ENCODE measurements at regions not wholly inside any gene's neighbourhood (a gene's known extent, or its start where the extent isn't known, plus 50 kb on each side); places are given as distances from the start of the nearest gene placed in this dataset.

GRCh38 chr9:99560561-99560960 lies 261.1 kb upstream of the NR4A3 start:
- no peak overlapping the region for H3K4me3 Mint-ChIP-seq
- H3K27ac Mint-ChIP-seq, result no peak overlapping the region
- no peak for DNase-seq
- H3K4me1 Mint-ChIP-seq (ENCODE audit: low read depth), result no peaks in the 10 kb centered on the region
- CTCF ChIA-PET, result no interaction called here
- peaks cover 6% of the 10 kb centered on the region for H3K27me3 Mint-ChIP-seq (ENCODE audit: low read depth)
- intact Hi-C loops (cut with micrococcal nuclease), result no loop called here
- no peaks in the 10 kb centered on the region for H3K36me3 Mint-ChIP-seq (ENCODE audit: low read depth)
- H3K9me3 Mint-ChIP-seq, result peaks cover 7% of the 10 kb centered on the region

GRCh38 chr9:99561509-99561917 lies 260.2 kb upstream of the NR4A3 start:
- Mint-ChIP-seq H3K27me3 (ENCODE audit: low read depth) (peaks cover 10% of the 10 kb centered on the region), H3K4me3 (no peak overlapping the region), H3K9me3 (peaks cover 7% of the 10 kb centered on the region), H3K4me1 (ENCODE audit: low read depth) (no peaks in the 10 kb centered on the region), H3K36me3 (ENCODE audit: low read depth) (no peaks in the 10 kb centered on the region), H3K27ac (no peak overlapping the region)
- CTCF ChIA-PET, result interaction anchor here (0.6 to 0.8 kb wide), 2 partner anchors 335 to 376 kb away, joined by 3 to 4 read pairs; no protein-coding TSS in a partner anchor
- DNase-seq, result no peak
- intact Hi-C loops (cut with micrococcal nuclease), result no loop called here

GRCh38 chr9:99561961-99562565 lies 259.6 kb upstream of the NR4A3 start:
- DNase-seq, result no peak
- H3K36me3 Mint-ChIP-seq (ENCODE audit: low read depth), result no peaks in the 10 kb centered on the region
- H3K9me3 Mint-ChIP-seq, result peaks cover 7% of the 10 kb centered on the region
- CTCF ChIA-PET, result interaction anchor here (0.6 to 0.8 kb wide), 2 partner anchors 335 to 377 kb away, joined by 3 to 4 read pairs; no protein-coding TSS in a partner anchor
- intact Hi-C loops (cut with micrococcal nuclease), result no loop called here
- peaks cover 11% of the 10 kb centered on the region for H3K27me3 Mint-ChIP-seq (ENCODE audit: low read depth)
- H3K4me3 Mint-ChIP-seq, result no peak overlapping the region
- no peak overlapping the region for H3K27ac Mint-ChIP-seq
- no peaks in the 10 kb centered on the region for H3K4me1 Mint-ChIP-seq (ENCODE audit: low read depth)

- no peaks in the 10 kb centered on the region for H3K4me1 Mint-ChIP-seq (ENCODE audit: low read depth)
- CTCF ChIA-PET, result interaction anchor here (0.7 kb wide), 1 partner anchor 158 kb away, joined by 3 read pairs; no protein-coding TSS in a partner anchor
Observed at GRCh38 chr9:99563364-99563763, 258.3 kb upstream of the NR4A3 start.

GRCh38 chr9:99565203-99565602 lies 256.5 kb upstream of the NR4A3 start:
- H3K4me3 Mint-ChIP-seq, result no peak overlapping the region

More at GRCh38 chr9:99563364-99563763, 258.3 kb upstream of the NR4A3 start:
- Mint-ChIP-seq H3K27ac (no peak overlapping the region), H3K36me3 (ENCODE audit: low read depth) (no peaks in the 10 kb centered on the region), H3K4me3 (no peak overlapping the region), H3K27me3 (ENCODE audit: low read depth) (peaks cover 13% of the 10 kb centered on the region), H3K9me3 (no peaks in the 10 kb centered on the region)
- DNase-seq, result no peak
- intact Hi-C loops (cut with micrococcal nuclease), result no loop called here

GRCh38 chr9:99567436-99567835 lies 254.2 kb upstream of the NR4A3 start:
- Mint-ChIP-seq H3K36me3 (ENCODE audit: low read depth) (no peaks in the 10 kb centered on the region), H3K27me3 (ENCODE audit: low read depth) (peaks cover 18% of the 10 kb centered on the region), H3K4me1 (ENCODE audit: low read depth) (no peaks in the 10 kb centered on the region), H3K4me3 (no peak overlapping the region), H3K9me3 (no peaks in the 10 kb centered on the region), H3K27ac (no peak overlapping the region)
- CTCF ChIA-PET, result no interaction called here
- no peak for DNase-seq
- intact Hi-C loops (cut with micrococcal nuclease), result no loop called here

More at GRCh38 chr9:99565203-99565602, 256.5 kb upstream of the NR4A3 start:
- DNase-seq, result no peak
- Mint-ChIP-seq H3K36me3 (ENCODE audit: low read depth) (no peaks in the 10 kb centered on the region), H3K9me3 (no peaks in the 10 kb centered on the region), H3K27ac (no peak overlapping the region), H3K27me3 (ENCODE audit: low read depth) (peaks cover 16% of the 10 kb centered on the region), H3K4me1 (ENCODE audit: low read depth) (no peaks in the 10 kb centered on the region)
- CTCF ChIA-PET, result interaction anchor here (0.7 kb wide), 1 partner anchor 174 kb away, joined by 3 read pairs; no protein-coding TSS in a partner anchor
- intact Hi-C loops (cut with micrococcal nuclease), result no loop called here

- Mint-ChIP-seq H3K36me3 (ENCODE audit: low read depth) (no peaks in the 10 kb centered on the region), H3K27me3 (ENCODE audit: low read depth) (peaks cover 12% of the 10 kb centered on the region), H3K4me1 (ENCODE audit: low read depth) (no peaks in the 10 kb centered on the region), H3K9me3 (no peaks in the 10 kb centered on the region), H3K4me3 (no peak overlapping the region), H3K27ac (no peak overlapping the region)
- intact Hi-C loops (cut with micrococcal nuclease), result no loop called here
- CTCF ChIA-PET, result interaction anchor here (0.6 kb wide), 1 partner anchor 121 kb away, joined by 5 read pairs; no protein-coding TSS in a partner anchor
- no peak for DNase-seq
Observed at GRCh38 chr9:99569840-99570239, 251.8 kb upstream of the NR4A3 start.

- Mint-ChIP-seq H3K4me3 (no peak overlapping the region), H3K4me1 (ENCODE audit: low read depth) (no peaks in the 10 kb centered on the region), H3K27me3 (ENCODE audit: low read depth) (peaks cover 5% of the 10 kb centered on the region), H3K36me3 (ENCODE audit: low read depth) (no peaks in the 10 kb centered on the region), H3K27ac (no peak overlapping the region), H3K9me3 (no peaks in the 10 kb centered on the region)
- no peak for DNase-seq
- CTCF ChIA-PET, result no interaction called here
- intact Hi-C loops (cut with micrococcal nuclease), result no loop called here
Observed at GRCh38 chr9:99572567-99572966, 249.1 kb upstream of the NR4A3 start.

GRCh38 chr9:99573085-99573484 lies 248.6 kb upstream of the NR4A3 start:
- Mint-ChIP-seq H3K4me3 (no peak overlapping the region), H3K27ac (no peak overlapping the region), H3K9me3 (no peaks in the 10 kb centered on the region), H3K36me3 (ENCODE audit: low read depth) (no peaks in the 10 kb centered on the region), H3K27me3 (ENCODE audit: low read depth) (peaks cover 5% of the 10 kb centered on the region), H3K4me1 (ENCODE audit: low read depth) (no peaks in the 10 kb centered on the region)
- CTCF ChIA-PET, result no interaction called here
- DNase-seq, result no peak
- intact Hi-C loops (cut with micrococcal nuclease), result no loop called here

- H3K9me3 Mint-ChIP-seq, result no peaks in the 10 kb centered on the region
- no peaks in the 10 kb centered on the region for H3K36me3 Mint-ChIP-seq (ENCODE audit: low read depth)
- no peaks in the 10 kb centered on the region for H3K4me1 Mint-ChIP-seq (ENCODE audit: low read depth)
- no peak overlapping the region for H3K4me3 Mint-ChIP-seq
- no peak overlapping the region for H3K27ac Mint-ChIP-seq
- CTCF ChIA-PET, result no interaction called here
- intact Hi-C loops (cut with micrococcal nuclease), result no loop called here
- no peak for DNase-seq
- peaks cover 5% of the 10 kb centered on the region for H3K27me3 Mint-ChIP-seq (ENCODE audit: low read depth)
Observed at GRCh38 chr9:99573886-99574285, 247.8 kb upstream of the NR4A3 start.

- CTCF ChIA-PET, result no interaction called here
Observed at GRCh38 chr9:99576002-99576401, 245.7 kb upstream of the NR4A3 start.

GRCh38 chr9:99576876-99577275 lies 244.8 kb upstream of the NR4A3 start:
- no peaks in the 10 kb centered on the region for H3K36me3 Mint-ChIP-seq (ENCODE audit: low read depth)
- no peaks in the 10 kb centered on the region for H3K4me1 Mint-ChIP-seq (ENCODE audit: low read depth)
- CTCF ChIA-PET, result no interaction called here
- DNase-seq, result no peak
- H3K4me3 Mint-ChIP-seq, result no peak overlapping the region
- H3K9me3 Mint-ChIP-seq, result no peaks in the 10 kb centered on the region
- H3K27ac Mint-ChIP-seq, result no peak overlapping the region
- H3K27me3 Mint-ChIP-seq (ENCODE audit: low read depth), result no peaks in the 10 kb centered on the region
- intact Hi-C loops (cut with micrococcal nuclease), result no loop called here

More at GRCh38 chr9:99576002-99576401, 245.7 kb upstream of the NR4A3 start:
- Mint-ChIP-seq H3K9me3 (no peaks in the 10 kb centered on the region), H3K4me1 (ENCODE audit: low read depth) (no peaks in the 10 kb centered on the region), H3K36me3 (ENCODE audit: low read depth) (no peaks in the 10 kb centered on the region), H3K27ac (no peak overlapping the region), H3K27me3 (ENCODE audit: low read depth) (no peaks in the 10 kb centered on the region), H3K4me3 (no peak overlapping the region)
- DNase-seq, result no peak
- intact Hi-C loops (cut with micrococcal nuclease), result no loop called here

GRCh38 chr9:99577351-99577750 lies 244.3 kb upstream of the NR4A3 start:
- CTCF ChIA-PET, result no interaction called here
- Mint-ChIP-seq H3K27me3 (ENCODE audit: low read depth) (no peaks in the 10 kb centered on the region), H3K36me3 (ENCODE audit: low read depth) (no peaks in the 10 kb centered on the region), H3K27ac (no peak overlapping the region), H3K4me1 (ENCODE audit: low read depth) (no peaks in the 10 kb centered on the region), H3K9me3 (no peaks in the 10 kb centered on the region), H3K4me3 (no peak overlapping the region)
- no peak for DNase-seq
- intact Hi-C loops (cut with micrococcal nuclease), result no loop called here

Measured in activated naive CD4-positive, alpha-beta T cell treated with anti-CD3 and anti-CD28 coated beads for 36 hours (primary cell).